K562 (cell line): ENCODE measurements at regions not wholly inside any gene's neighbourhood (a gene's known extent, or its start where the extent isn't known, plus 50 kb on each side); places are given as distances from the start of the nearest gene placed in this dataset.

ENCODE experiments used
- MEF2A ChIP-seq: IDR thresholded peaks from 2 replicates; pipeline ENCODE4 v1.6.1; 2011; ENCODE audit warnings: low read depth, mild to moderate bottlenecking, low read length, moderate library complexity; ENCODE audit not compliant: control insufficient read depth
- ZNF274 ChIP-seq: IDR thresholded peaks from 2 replicates; pipeline ENCODE4 v1.6.1; 2011; ENCODE audit warnings: low read depth, mild to moderate bottlenecking, low read length, moderate library complexity, borderline replicate concordance
- ZSCAN29 ChIP-seq: fragments of 450-650 bp; IDR thresholded peaks from 2 replicates; pipeline ENCODE4 v1.6.1; 2017

GRCh38 chr13:33744589-33745369 is 73.2 kb upstream of the RFC3 start:
- TF ChIP-seq ZNF274 (no peak), ZSCAN29 (no peak), MEF2A (no peak)
